SU-DHL-6 (cell line): ENCODE measurements at regions not wholly inside any gene's neighbourhood (a gene's known extent, or its start where the extent isn't known, plus 50 kb on each side); places are given as distances from the start of the nearest gene placed in this dataset.

Source experiments
- H2AFZ ChIP-seq: fragments of 200-600 bp; sonication (generic); 2 replicates; pipeline ENCODE4 v1.6.1; 2014; ENCODE audit warnings: low read depth, mild to moderate bottlenecking, moderate library complexity, mixed read lengths, antibody characterized with exemption, low read length; ENCODE audit not compliant: severe bottlenecking
- H3F3A ChIP-seq: fragments of 200-600 bp; shearing (Covaris generic); 2 replicates; pipeline ENCODE4 v1.6.0; 2016; ENCODE audit warnings: antibody characterized with exemption, mild to moderate bottlenecking; ENCODE audit not compliant: insufficient read depth
- H3K27ac ChIP-seq: fragments of 200-600 bp; sonication (generic); 2 replicates; pipeline ENCODE4 v1.5.1; 2016; ENCODE audit warnings: low read depth, mild to moderate bottlenecking, low read length, moderate library complexity, mixed read lengths
- H3K27me3 ChIP-seq: fragments of 200-600 bp; sonication (generic), shearing (Covaris generic); 2 replicates; pipeline ENCODE4 v1.6.0; 2014; ENCODE audit warnings: mild to moderate bottlenecking, low read length
- H3K36me3 ChIP-seq: fragments of 200-600 bp; sonication (generic); 2 replicates; pipeline ENCODE4 v1.6.1; 2014; ENCODE audit warnings: mild to moderate bottlenecking, low read length, mixed read lengths
- H3K4me2 ChIP-seq: fragments of 300-600, 200-600 bp; shearing (Covaris generic), sonication (generic); 2 replicates; pipeline ENCODE4 v1.6.0; 2014; ENCODE audit warnings: low read length, low read depth, mild to moderate bottlenecking; ENCODE audit not compliant: poor library complexity, severe bottlenecking
- H3K4me3 ChIP-seq: fragments of 200-600 bp; sonication (generic); 2 replicates; pipeline ENCODE4 v1.5.1; 2014; ENCODE audit warnings: antibody characterized with exemption, low read length, mild to moderate bottlenecking, mixed read lengths; ENCODE audit not compliant: insufficient read depth, poor library complexity, severe bottlenecking
- H3K79me2 ChIP-seq: fragments of 200-600 bp; sonication (generic); 2 replicates; pipeline ENCODE4 v1.6.1; 2014; ENCODE audit warnings: mild to moderate bottlenecking, low read length, moderate library complexity; ENCODE audit not compliant: insufficient read depth
- H3K9ac ChIP-seq: fragments of 200-600 bp; sonication (generic); 2 replicates; pipeline ENCODE4 v1.7.0; 2014; ENCODE audit warnings: mild to moderate bottlenecking, low read length
- H3K9me2 ChIP-seq: fragments of 200-600 bp; sonication (generic); replicated peaks from 2 replicates; pipeline ENCODE4 v1.6.1; 2014; ENCODE audit warnings: low read length; ENCODE audit not compliant: insufficient read depth
- H3K9me3 ChIP-seq: fragments of 200-600 bp; sonication (generic); 2 replicates; pipeline ENCODE4 v1.6.1; 2014; ENCODE audit warnings: low read length, mixed read lengths; ENCODE audit not compliant: insufficient read depth
- H4K20me1 ChIP-seq: fragments of 200-600 bp; sonication (generic); 2 replicates; pipeline ENCODE4 v1.6.1; 2014; ENCODE audit warnings: low read depth, mild to moderate bottlenecking, antibody characterized with exemption, low read length, moderate library complexity, mixed read lengths
- CTCF ChIP-seq: fragments of 200-600 bp; sonication (generic); IDR thresholded peaks from one replicate; pipeline ENCODE4 v1.5.1; 2017; ENCODE audit warnings: antibody characterized with exemption, mild to moderate bottlenecking, low read length, moderate library complexity; ENCODE audit not compliant: insufficient read depth, poor library complexity, severe bottlenecking
- EZH2phosphoT487 ChIP-seq: fragments of 200-600 bp; sonication (generic), shearing (Covaris generic); conservative IDR thresholded peaks from 2 replicates; pipeline ENCODE4 v1.6.1; 2018; ENCODE audit warnings: mild to moderate bottlenecking, antibody characterized with exemption, low read length, moderate library complexity, mixed read lengths

GRCh38 chr14:61126603-61127498, 145.8 kb downstream of the SLC38A6 start:
- H3K4me2 ChIP-seq = no peak overlapping the region
- H2AFZ ChIP-seq = no peak overlapping the region
- H3K27ac ChIP-seq = no peak overlapping the region
- no peaks in the 10 kb centered on the region for H4K20me1 ChIP-seq
- no peak overlapping the region for H3K4me3 ChIP-seq
- no peaks in the 10 kb centered on the region for H3K79me2 ChIP-seq
- H3F3A ChIP-seq = no peaks in the 10 kb centered on the region
- no peaks in the 10 kb centered on the region for H3K9me3 ChIP-seq
- H3K27me3 ChIP-seq = no peaks in the 10 kb centered on the region
- no peak overlapping the region for H3K9ac ChIP-seq
- no peak for TF ChIP-seq CTCF
- TF ChIP-seq EZH2phosphoT487 = no peak
- no peaks in the 10 kb centered on the region for H3K36me3 ChIP-seq
- H3K9me2 ChIP-seq = no peaks in the 10 kb centered on the region

- Histone ChIP-seq H3K79me2 (no peaks in the 10 kb centered on the region), H3F3A (no peaks in the 10 kb centered on the region), H3K9ac (no peak overlapping the region), H4K20me1 (no peaks in the 10 kb centered on the region), H3K9me2 (no peaks in the 10 kb centered on the region), H3K27ac (no peak overlapping the region), H3K9me3 (no peaks in the 10 kb centered on the region), H3K4me2 (no peak overlapping the region), H2AFZ (no peak overlapping the region), H3K4me3 (no peak overlapping the region), H3K36me3 (no peaks in the 10 kb centered on the region), H3K27me3 (no peaks in the 10 kb centered on the region)
- no peak for TF ChIP-seq CTCF
- TF ChIP-seq EZH2phosphoT487 = no peak
Measured at GRCh38 chr14:61125867-61126572, 145.0 kb downstream of the SLC38A6 start.

GRCh38 chr14:61125041-61125866, 144.2 kb downstream of the SLC38A6 start:
- Histone ChIP-seq H3K9me2 (no peaks in the 10 kb centered on the region), H3K4me2 (no peak overlapping the region), H3K9me3 (no peaks in the 10 kb centered on the region), H3K27ac (no peak overlapping the region), H3K9ac (no peak overlapping the region), H3K36me3 (no peaks in the 10 kb centered on the region), H3K79me2 (no peaks in the 10 kb centered on the region), H3K4me3 (no peak overlapping the region), H3K27me3 (no peaks in the 10 kb centered on the region), H2AFZ (no peak overlapping the region), H3F3A (no peaks in the 10 kb centered on the region), H4K20me1 (no peaks in the 10 kb centered on the region)
- no peak for TF ChIP-seq EZH2phosphoT487
- no peak for TF ChIP-seq CTCF
